ENCODE measurements at regions not wholly inside any gene's neighbourhood (a gene's known extent, or its start where the extent isn't known, plus 50 kb on each side); places are given as distances from the start of the nearest gene placed in this dataset.
"Not testable (repeated sequence)": the region's sequence is repeated elsewhere in the genome, so short reads cannot be mapped to it uniquely, and the experiment has no call there.

- no peak for DNase-seq
Measured at GRCh38 chr3:61445924-61446323, 115.4 kb upstream of the PTPRG start.

DNA sequence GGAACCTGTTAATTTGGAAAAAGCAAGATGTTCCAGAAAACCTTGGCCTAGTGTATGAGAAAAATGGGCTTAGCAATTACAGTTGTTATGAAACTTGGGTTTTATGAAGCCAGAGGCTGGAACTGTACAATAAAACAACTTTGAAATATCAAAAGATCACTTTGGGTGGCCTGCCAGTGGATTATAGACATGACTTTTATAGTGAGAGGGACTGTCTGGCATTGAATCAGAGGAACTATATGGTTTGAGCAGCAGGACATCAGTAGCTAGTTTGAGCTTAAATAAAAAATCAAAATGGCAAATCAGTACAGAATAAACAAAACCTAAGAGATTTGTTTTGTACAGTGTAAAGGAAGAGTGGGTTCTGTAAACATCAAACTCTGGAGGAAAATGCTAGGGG is 115.0 kb upstream of the PTPRG start:
- DNase-seq: no peak

DNA sequence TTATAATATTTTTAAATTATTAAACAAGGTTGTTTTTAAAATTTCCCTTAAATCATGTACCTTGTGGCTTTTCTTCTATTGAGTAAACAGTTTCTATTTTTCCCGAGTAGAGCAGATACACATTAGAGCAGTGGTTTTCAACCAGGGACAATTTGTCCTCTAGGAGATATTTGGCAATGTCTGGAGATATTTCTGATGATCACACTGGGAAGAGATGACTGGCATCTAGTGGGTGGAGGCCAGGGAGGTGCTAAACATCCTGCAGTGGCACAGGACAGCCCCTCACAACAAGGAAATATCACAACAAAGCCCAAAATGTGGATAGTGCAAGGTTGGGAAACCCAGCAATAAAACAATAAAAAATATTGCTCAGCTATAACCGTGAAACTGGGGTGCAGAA is 113.0 kb upstream of the PTPRG start:
- no peak for DNase-seq

- no peak for DNase-seq
Measured at GRCh38 chr3:61449327-61450040, 111.9 kb upstream of the PTPRG start.

- no peak for DNase-seq
Measured at GRCh38 chr3:61450866-61451265, 110.5 kb upstream of the PTPRG start.

DNA sequence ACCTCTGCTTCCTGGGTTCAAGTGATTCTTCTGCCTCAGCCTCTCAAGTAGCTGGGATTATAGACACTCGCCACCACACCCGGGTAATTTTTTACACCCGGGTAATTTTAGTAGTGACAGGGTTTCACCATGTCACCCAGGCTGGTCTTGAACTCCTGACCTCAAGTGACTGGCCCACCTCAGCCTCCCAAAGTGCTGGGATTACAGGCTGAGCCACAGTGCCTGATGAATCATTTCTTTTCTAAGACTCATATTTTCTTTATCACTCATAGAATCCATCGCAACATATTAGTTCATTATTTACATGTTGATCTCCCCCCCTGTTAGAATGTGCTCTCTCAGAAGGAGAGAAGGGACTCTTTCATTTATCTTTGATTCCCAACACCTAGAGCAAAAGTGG is 109.5 kb upstream of the PTPRG start:
- DNase-seq: no peak

DNA sequence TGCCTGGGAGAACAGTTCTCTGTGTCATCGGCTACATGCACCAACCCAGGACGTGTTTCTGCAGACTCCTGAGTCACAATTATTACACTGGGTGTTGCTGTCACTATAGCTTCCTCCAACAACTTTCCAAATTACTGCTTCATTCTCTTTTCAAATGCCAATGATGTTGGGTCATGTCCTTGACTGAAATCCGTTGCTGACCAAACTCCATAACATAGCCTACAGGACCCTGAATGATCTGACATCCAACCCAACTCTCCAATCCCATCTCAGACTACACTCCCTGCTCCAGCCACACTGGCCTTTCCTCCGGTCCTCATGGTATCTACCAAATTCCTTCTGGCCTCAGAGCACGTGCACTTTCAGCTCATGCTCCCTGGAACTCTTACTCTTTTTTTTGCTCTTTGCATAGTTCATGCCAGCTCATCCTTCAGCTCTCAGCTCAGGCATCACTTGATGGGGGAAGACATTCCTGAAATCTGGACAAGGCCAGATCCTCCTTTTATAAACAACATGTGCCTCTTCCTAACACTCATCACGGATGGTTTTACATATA is 108.8 kb upstream of the PTPRG start:
- no peak for DNase-seq

GRCh38 chr3:61454006-61454585 is 107.3 kb upstream of the PTPRG start:
- no peak for DNase-seq

DNA sequence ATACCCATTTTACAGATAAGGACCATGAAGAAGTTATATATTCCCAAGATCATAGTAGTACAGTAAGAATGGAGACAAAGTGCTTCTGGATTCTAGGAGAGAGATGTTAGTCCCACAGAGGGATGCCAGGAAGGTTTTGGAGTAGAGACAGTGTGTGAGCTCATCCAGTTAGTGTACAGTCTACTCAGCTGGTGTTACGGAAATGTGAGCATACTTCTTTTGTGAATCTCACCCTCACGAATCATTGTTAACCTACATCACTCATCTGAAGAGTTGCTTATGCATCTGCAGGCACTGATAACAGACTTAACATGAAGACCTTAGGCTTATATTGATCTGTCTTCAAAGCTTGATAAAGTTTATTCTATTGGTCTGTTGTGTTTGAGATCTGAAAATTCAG is 106.6 kb upstream of the PTPRG start:
- no peak for DNase-seq

DNA sequence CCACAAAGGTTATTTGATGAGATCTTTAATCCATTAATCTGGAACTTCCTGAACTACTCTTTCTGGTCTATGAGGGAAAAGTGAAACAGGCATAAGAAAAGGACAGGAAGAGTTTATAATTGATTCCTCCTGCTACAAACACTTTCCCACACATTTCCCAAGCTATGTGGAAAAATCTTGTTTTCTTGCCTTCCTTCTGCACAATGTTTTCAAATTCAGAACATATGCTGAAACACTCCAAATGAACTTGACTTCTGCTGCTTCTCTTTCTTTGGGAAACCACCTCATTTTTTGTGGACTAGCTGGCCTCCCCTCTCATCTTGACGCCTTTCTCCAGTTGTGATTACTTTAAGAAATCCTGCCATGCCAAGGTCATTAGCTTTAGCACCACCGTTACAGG is 100.7 kb upstream of the PTPRG start:
- no peak for DNase-seq

DNA sequence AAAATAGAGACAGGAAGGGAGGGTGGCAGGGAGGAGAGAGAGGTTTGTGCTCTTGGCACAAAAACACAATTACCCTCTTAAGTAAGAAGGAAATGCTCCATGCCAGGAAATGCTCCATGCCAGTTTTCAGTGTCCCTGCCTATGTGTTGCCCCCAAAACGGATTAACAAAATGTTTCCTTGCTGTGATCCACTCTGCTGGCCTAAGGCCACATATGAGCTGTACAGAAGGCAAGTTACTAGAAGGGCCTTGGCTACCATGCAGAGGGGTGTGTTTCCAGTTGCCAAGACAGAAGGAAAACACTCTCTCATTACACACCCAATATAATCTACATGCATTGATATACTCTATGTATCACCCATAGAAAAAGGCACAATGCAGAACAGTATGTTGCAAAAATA is 98.2 kb upstream of the PTPRG start:
- peak; percentile 49 to 78 for DNase-seq

DNA sequence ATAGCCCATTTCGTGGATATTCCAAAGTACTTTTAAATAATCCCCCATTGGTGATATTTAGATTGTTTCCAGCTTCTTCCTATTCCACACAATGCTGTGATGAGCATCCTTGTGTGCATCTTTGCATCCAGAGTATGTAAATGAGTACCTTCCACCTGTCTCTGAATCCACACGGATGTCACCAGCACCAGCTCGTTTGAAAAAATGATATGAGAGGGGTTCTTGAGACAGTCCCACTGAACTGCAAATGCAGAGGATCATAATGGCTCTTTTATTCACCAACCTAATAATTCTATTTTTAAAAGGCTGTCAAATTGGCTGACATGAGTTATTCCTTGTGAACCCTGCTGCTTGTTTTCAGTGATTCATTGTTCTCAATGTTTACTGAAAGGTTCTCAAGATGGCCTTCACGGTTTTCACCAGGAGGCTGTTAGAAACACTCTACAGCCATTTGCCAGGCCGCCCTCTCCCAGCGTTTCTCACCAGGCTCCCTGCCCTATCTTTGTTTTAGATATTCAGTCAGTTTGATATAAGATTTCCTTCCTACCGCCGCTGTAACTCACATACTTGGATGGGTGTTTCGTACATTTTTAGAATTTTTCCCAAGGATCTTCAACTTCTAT is 96.7 kb upstream of the PTPRG start:
- DNase-seq: no peak

DNA sequence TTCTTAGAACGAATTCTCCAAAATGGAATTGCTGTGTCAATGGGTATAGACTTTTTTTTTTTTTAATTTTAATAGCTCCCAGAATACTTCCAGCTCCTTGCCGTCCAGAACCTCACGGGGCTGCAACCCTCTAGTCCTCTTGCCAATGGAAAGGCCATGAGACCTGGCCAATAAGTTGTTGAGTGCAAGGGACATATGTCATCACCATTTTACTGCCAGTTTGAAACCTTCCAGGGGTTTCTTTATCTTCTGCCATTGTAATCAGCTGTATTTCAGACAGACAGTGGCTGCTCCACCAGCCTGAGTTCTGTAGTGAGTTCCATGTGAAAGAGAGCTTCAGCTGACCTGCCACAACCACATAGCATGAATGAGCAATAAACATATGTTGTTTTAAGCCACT is 95.0 kb upstream of the PTPRG start:
- no peak for DNase-seq

- no peak for DNase-seq
Measured at GRCh38 chr3:61483997-61484396, 77.4 kb upstream of the PTPRG start.

GRCh38 chr3:61493339-61493738 is 68.0 kb upstream of the PTPRG start:
- DNase-seq: no peak

DNA sequence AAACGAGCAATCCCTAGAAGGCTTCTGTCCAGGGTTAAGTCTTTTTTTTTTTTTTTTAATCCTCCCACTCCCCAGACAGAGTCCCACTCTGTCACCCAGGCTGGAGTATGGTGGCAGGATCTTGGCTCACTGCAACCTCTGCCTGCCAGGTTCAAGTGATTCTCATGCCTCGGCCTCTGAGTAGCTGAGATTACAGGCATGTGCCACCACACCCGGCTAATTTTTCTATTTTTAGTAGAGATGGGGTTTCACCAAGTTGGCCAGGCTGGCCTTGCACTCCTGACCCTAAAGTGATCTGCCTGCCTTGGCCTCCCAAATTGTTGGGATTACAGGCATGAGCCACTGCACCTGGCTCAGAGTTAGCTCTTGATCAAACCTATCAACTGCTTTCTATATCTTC is 67.1 kb upstream of the PTPRG start:
- DNase-seq: not testable (repeated sequence)

GRCh38 chr3:61497463-61497862 is 63.9 kb upstream of the PTPRG start:
- no peak for DNase-seq

- DNase-seq: no peak
Measured at GRCh38 chr3:61505197-61505596, 56.2 kb upstream of the PTPRG start.

DNA sequence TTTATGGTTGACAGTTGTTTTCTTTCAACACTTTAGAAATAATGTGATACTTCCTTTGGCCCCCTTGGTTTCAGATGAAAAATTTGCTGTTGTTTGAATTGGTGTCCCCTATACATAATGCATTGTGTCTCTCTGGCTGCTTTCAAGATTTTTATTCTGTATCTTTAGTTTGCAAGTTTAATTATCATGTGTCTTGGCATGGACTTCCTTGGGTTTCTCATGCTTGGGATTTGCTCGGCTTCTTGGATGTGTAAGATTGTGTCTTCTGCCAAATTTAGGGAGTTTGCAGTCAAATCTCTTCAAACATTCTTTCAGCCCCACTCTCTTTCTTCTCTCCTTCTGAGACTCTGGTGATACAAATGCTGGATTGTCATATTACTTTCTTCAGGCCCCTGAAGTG is 53.4 kb upstream of the PTPRG start:
- no peak for DNase-seq
